GM23248 (cell line): ENCODE measurements at regions not wholly inside any gene's neighbourhood (a gene's known extent, or its start where the extent isn't known, plus 50 kb on each side); places are given as distances from the start of the nearest gene placed in this dataset.

Source experiments
- EZH2 ChIP-seq: fragments of 200-600 bp; sonication (generic); IDR thresholded peaks from 2 replicates; pipeline ENCODE4 v1.6.1; 2018; ENCODE audit warnings: antibody characterized with exemption, mild to moderate bottlenecking; ENCODE audit not compliant: insufficient read depth, poor library complexity, severe bottlenecking
- EZH2phosphoT487 ChIP-seq: fragments of 200-600 bp; sonication (generic); IDR thresholded peaks from 2 replicates; pipeline ENCODE4 v1.6.1; 2018; ENCODE audit warnings: antibody characterized with exemption, moderate library complexity, mild to moderate bottlenecking, low read depth; ENCODE audit not compliant: insufficient read depth

GRCh38 chr7:1297017-1297960, 64.6 kb downstream of the UNCX start:
- TF ChIP-seq EZH2 (no peak), EZH2phosphoT487 (no peak)
